ENCODE measurements at regions not wholly inside any gene's neighbourhood (a gene's known extent, or its start where the extent isn't known, plus 50 kb on each side); places are given as distances from the start of the nearest gene placed in this dataset.

- no peaks in the 10 kb centered on the region for H3K27me3 ChIP-seq (replicated peaks in 1 of 2; ENCODE audit: control insufficient read depth in 2 of 2, insufficient read depth in 2 of 2, low read length in 1 of 2)
- DNase-seq (ENCODE audit: low read depth, low spot score) (peak; percentile 87), FAIRE-seq (peak; percentile 94), ATAC-seq (peak; percentile 97)
- in situ Hi-C loops (cut with MboI): no loop called here
- H2AFZ ChIP-seq (ENCODE audit: control insufficient read depth, low read depth, low read length): peak overlapping the region; percentile 63
- BruUV-seq (replicated peaks): no TSS peak
- ChIA-PET POLR2A (interaction anchor here (0.8 to 5.7 kb wide), 8 partner anchors 12 to 60 kb away, joined by 3 to 51 read pairs (median 4); no protein-coding TSS in a partner anchor), CTCF (interaction anchor here (0.8 to 4.3 kb wide), 13 partner anchors 9 to 178 kb away, joined by 3 to 46 read pairs (median 4); no protein-coding TSS in a partner anchor), RAD21 (ENCODE audit: unreplicated experiment) (interaction anchor here (0.5 to 4.3 kb wide), 14 partner anchors 8 to 203 kb away, joined by 3 to 99 read pairs (median 6); no protein-coding TSS in a partner anchor), SMC1A (ENCODE audit: uncharacterized antibody, unreplicated experiment) (interaction anchor here (0.7 to 7.0 kb wide), 14 partner anchors 10 to 62 kb away, joined by 4 to 92 read pairs (median 8); no protein-coding TSS in a partner anchor)
- H3K79me2 ChIP-seq (ENCODE audit: control insufficient read depth, insufficient read depth, low read length): peaks cover 27% of the 10 kb centered on the region
- H3K4me3 ChIP-seq: no peak overlapping the region
- H4K20me1 ChIP-seq (ENCODE audit: control insufficient read depth, insufficient read depth): no peaks in the 10 kb centered on the region
- peak overlapping the region; percentile 59 for H3K9ac ChIP-seq (ENCODE audit: control insufficient read depth, insufficient read depth, low read length)
- intact Hi-C loops (cut with micrococcal nuclease; ENCODE audit: unreplicated experiment): loop anchor here (1.0 kb wide), 1 partner anchor 10 kb away; no protein-coding TSS in a partner anchor
- no peaks in the 10 kb centered on the region for H3K9me3 ChIP-seq (replicated peaks; ENCODE audit: control insufficient read depth, insufficient read depth, low read length)
- peaks cover 0 to 3% of the 10 kb centered on the region in 2 experiments; a peak in 1 of 4 replicates for H3K36me3 ChIP-seq (ENCODE audit: control insufficient read depth in 2 of 2, insufficient read depth in 2 of 2, low read length in 1 of 2)
- peaks cover 50% of the 10 kb centered on the region for H3K4me1 ChIP-seq (ENCODE audit: control insufficient read depth, insufficient read depth, low read length)
- H3K4me2 ChIP-seq (ENCODE audit: control insufficient read depth, insufficient read depth): peak overlapping the region; percentile 78
- peak overlapping the region; percentile 86 for H3K27ac ChIP-seq (ENCODE audit: control insufficient read depth, insufficient read depth)
- 2% methylated on average over 15 of the region's 15 CpGs for WGBS (ENCODE audit: insufficient coverage, insufficient replicate concordance, low lambda C conversion rate, missing lambda C conversion rate)
- peak; percentile 66; the same call in 1 of the 2 replicates for TF ChIP-seq CHD2 (IDR thresholded peaks at IDR 0.05; ENCODE audit: borderline replicate concordance, low read depth, low read length)
- TF ChIP-seq CUX1 (IDR thresholded peaks at IDR 0.05; ENCODE audit: insufficient replicate concordance, low read depth, low read length): no peak
- TF ChIP-seq BACH1 (IDR thresholded peaks at IDR 0.05; ENCODE audit: borderline replicate concordance): peak; percentile 39; the same call in 1 of the 2 replicates
- no peak for TF ChIP-seq FOXK2 (IDR thresholded peaks at IDR 0.05)
- TF ChIP-seq SP1 (IDR thresholded peaks at IDR 0.05; ENCODE audit: low read depth, low read length): peak; percentile 65
- no peak for TF ChIP-seq CBX3 (IDR thresholded peaks at IDR 0.05; ENCODE audit: borderline replicate concordance, low read depth)
- TF ChIP-seq MEF2A (IDR thresholded peaks at IDR 0.05; ENCODE audit: insufficient read depth, low read depth, low read length): no peak
- peak; percentile 28; the same call in 1 of the 3 replicates for TF ChIP-seq POU2F2 (IDR thresholded peaks at IDR 0.05; ENCODE audit: borderline replicate concordance, low read depth, low read length)
- TF ChIP-seq ATF3 (IDR thresholded peaks at IDR 0.05; ENCODE audit: borderline replicate concordance, extremely low read depth, low read depth, low read length): no peak
- TF ChIP-seq CHD1 (IDR thresholded peaks at IDR 0.05; ENCODE audit: low read depth, low read length): no peak
- TF ChIP-seq ESRRA (IDR thresholded peaks at IDR 0.05; ENCODE audit: low read length): no peak
- no peak for TF ChIP-seq ELK1 (IDR thresholded peaks at IDR 0.05; ENCODE audit: low read depth, low read length)
- peak; percentile 84 for TF ChIP-seq NBN (IDR thresholded peaks at IDR 0.05)
These were observed 183.4 kb upstream of the TOPAZ1 start for GRCh38 chr3:44058022-44058867.
